Fibroblast of lung (primary cell): ENCODE measurements at regions not wholly inside any gene's neighbourhood (a gene's known extent, or its start where the extent isn't known, plus 50 kb on each side); places are given as distances from the start of the nearest gene placed in this dataset.
"Not testable (repeated sequence)": the region's sequence is repeated elsewhere in the genome, so short reads cannot be mapped to it uniquely, and the experiment has no call there.

Experiments
- DNase-seq, 2 donors: peaks; one replicate each; pipeline versions ENCODE4 v3.0.0 to v3.0.0-alpha.2; 2010; ENCODE audit warnings: low read depth in 2 of 2
- H2AFZ ChIP-seq: 2 replicates; pipeline ENCODE4 v1.5.1; 2012; ENCODE audit warnings: low read length, control low read depth, inconsistent platforms
- H3K27ac ChIP-seq: 2 replicates; pipeline ENCODE4 v1.5.1; 2011; ENCODE audit warnings: low read length, control low read depth; ENCODE audit not compliant: insufficient read depth
- H3K27me3 ChIP-seq: 2 replicates; pipeline ENCODE4 v1.5.1; 2011; ENCODE audit warnings: mild to moderate bottlenecking, low read length; ENCODE audit not compliant: control insufficient read depth, insufficient read depth
- H3K36me3 ChIP-seq: 2 replicates; pipeline ENCODE4 v1.5.1; 2011; ENCODE audit warnings: low read length; ENCODE audit not compliant: control insufficient read depth, insufficient read depth
- H3K4me1 ChIP-seq: 2 replicates; pipeline ENCODE4 v1.5.1; 2011; ENCODE audit warnings: low read length; ENCODE audit not compliant: control insufficient read depth, insufficient read depth; ENCODE audit errors: extremely low read depth
- H3K4me2 ChIP-seq: 2 replicates; pipeline ENCODE4 v1.5.1; 2011; ENCODE audit warnings: low read length, control low read depth; ENCODE audit not compliant: insufficient read depth; ENCODE audit errors: extremely low read depth
- H3K4me3 ChIP-seq, 4 experiments: fragments of 200-600 bp in 1 of 4; sonication (generic) in 1 of 4; replicated peaks in 1 of 4; 2 replicates each; pipeline ENCODE4 v1.5.1; 2011 to 2016; ENCODE audit warnings: low read length in 4 of 4, low read depth in 3 of 4, mild to moderate bottlenecking in 3 of 4, control low read depth in 2 of 4, inconsistent platforms in 1 of 4, mixed read lengths in 1 of 4; ENCODE audit not compliant: insufficient read depth in 1 of 4; ENCODE audit errors: control extremely low read depth in 1 of 4
- H3K79me2 ChIP-seq: 2 replicates; pipeline ENCODE4 v1.5.1; 2012; ENCODE audit warnings: mild to moderate bottlenecking, low read length, inconsistent platforms; ENCODE audit not compliant: control insufficient read depth, insufficient read depth
- H3K9ac ChIP-seq: 2 replicates; pipeline ENCODE4 v1.5.1; 2011; ENCODE audit warnings: mild to moderate bottlenecking, low read length, control low read depth; ENCODE audit not compliant: insufficient read depth
- H3K9me3 ChIP-seq: 2 replicates; pipeline ENCODE4 v1.5.1; 2012; ENCODE audit warnings: low read depth, low read length; ENCODE audit not compliant: control insufficient read depth, insufficient read depth
- H4K20me1 ChIP-seq: 2 replicates; pipeline ENCODE4 v1.5.1; 2011; ENCODE audit warnings: low read length; ENCODE audit not compliant: control insufficient read depth, insufficient read depth; ENCODE audit errors: extremely low read depth
- CTCF ChIP-seq, 2 donors: IDR thresholded peaks in 1 of 2; conservative IDR thresholded peaks in 1 of 2; 1 replicate in 1 of 2; 2 replicates in 1 of 2; pipeline ENCODE4 v1.5.1; 2011 to 2012; ENCODE audit warnings: low read length in 2 of 2, control low read depth in 1 of 2, inconsistent platforms in 1 of 2, low read depth in 1 of 2, mild to moderate bottlenecking in 1 of 2
- EZH2 ChIP-seq: IDR thresholded peaks from 2 replicates; pipeline ENCODE4 v1.5.1; 2012; ENCODE audit warnings: low read length, control low read depth, mild to moderate bottlenecking; ENCODE audit errors: missing control alignments

GRCh38 chr13:65330287-65330686 is 1899.8 kb downstream of the PCDH9 start:
- Histone ChIP-seq H3K4me1 (no peaks in the 10 kb centered on the region), H4K20me1 (no peaks in the 10 kb centered on the region), H3K4me3 (no peak overlapping the region), H3K79me2 (no peaks in the 10 kb centered on the region), H3K27ac (no peak overlapping the region), H3K4me2 (no peak overlapping the region), H2AFZ (no peak overlapping the region), H3K36me3 (no peaks in the 10 kb centered on the region), H3K9me3 (no peaks in the 10 kb centered on the region), H3K9ac (no peak overlapping the region), H3K27me3 (no peaks in the 10 kb centered on the region)
- TF ChIP-seq EZH2 (no peak), CTCF (conservative IDR thresholded peaks at IDR 0.05 in 1 of 2, IDR thresholded peaks at IDR 0.05 in 1 of 2; ENCODE audit: low read depth in 1 of 2, low read length in 2 of 2) (no peak)
- no peak for DNase-seq

GRCh38 chr13:65323192-65323591 is 1906.9 kb downstream of the PCDH9 start:
- H3K4me3 ChIP-seq, H3K9me3 ChIP-seq, H3K27ac ChIP-seq, H4K20me1 ChIP-seq, H2AFZ ChIP-seq, H3K4me2 ChIP-seq, H3K4me1 ChIP-seq, H3K27me3 ChIP-seq, DNase-seq, H3K9ac ChIP-seq, H3K36me3 ChIP-seq, H3K79me2 ChIP-seq: not testable (repeated sequence)

GRCh38 chr13:65321423-65321822 is 1908.7 kb downstream of the PCDH9 start:
- H3K79me2 ChIP-seq, DNase-seq, H3K27ac ChIP-seq, H3K4me2 ChIP-seq, H2AFZ ChIP-seq, H3K4me3 ChIP-seq, H3K9me3 ChIP-seq, H3K36me3 ChIP-seq, H3K4me1 ChIP-seq, H3K9ac ChIP-seq, H4K20me1 ChIP-seq, H3K27me3 ChIP-seq: not testable (repeated sequence)

GRCh38 chr13:65314008-65314407 is 1916.1 kb downstream of the PCDH9 start:
- H3K27ac ChIP-seq, result no peak overlapping the region
- H2AFZ ChIP-seq, result no peak overlapping the region
- no peak for TF ChIP-seq CTCF (conservative IDR thresholded peaks at IDR 0.05 in 1 of 2, IDR thresholded peaks at IDR 0.05 in 1 of 2; ENCODE audit: low read depth in 1 of 2, low read length in 2 of 2)
- H4K20me1 ChIP-seq, result no peaks in the 10 kb centered on the region
- H3K79me2 ChIP-seq, result no peaks in the 10 kb centered on the region
- no peaks in the 10 kb centered on the region for H3K4me1 ChIP-seq
- no peak for DNase-seq
- H3K27me3 ChIP-seq, result no peaks in the 10 kb centered on the region
- no peak overlapping the region for H3K4me3 ChIP-seq
- no peak overlapping the region for H3K9ac ChIP-seq
- no peaks in the 10 kb centered on the region for H3K36me3 ChIP-seq
- no peak overlapping the region for H3K4me2 ChIP-seq
- no peaks in the 10 kb centered on the region for H3K9me3 ChIP-seq
